ENCODE measurements at regions not wholly inside any gene's neighbourhood (a gene's known extent, or its start where the extent isn't known, plus 50 kb on each side); places are given as distances from the start of the nearest gene placed in this dataset.

DNA sequence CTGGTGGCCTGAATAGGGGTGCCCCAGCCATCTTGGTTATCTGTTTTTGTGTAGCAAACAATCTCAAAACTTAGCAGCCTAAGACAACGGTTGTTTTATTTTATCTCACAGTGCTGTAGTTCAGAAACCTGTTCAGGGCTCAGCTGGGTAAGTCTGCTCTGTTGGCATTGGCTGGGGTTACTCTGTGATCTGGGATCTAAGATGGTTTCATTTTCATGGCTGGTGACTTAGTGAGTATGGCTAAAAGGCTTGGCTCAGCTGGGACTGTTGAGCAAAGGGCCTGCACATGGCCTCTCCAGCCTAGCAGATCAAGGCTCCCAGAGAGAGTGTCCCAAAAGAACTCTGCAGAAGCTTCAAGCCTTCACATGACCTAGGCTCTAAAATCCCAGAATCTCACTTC is 60.8 kb upstream of the POU2AF1 start:
- Mint-ChIP-seq H3K4me1 (ENCODE audit: low read depth, unreplicated experiment) (peaks cover 16% of the 10 kb centered on the region), H3K4me3 (ENCODE audit: unreplicated experiment) (no peak overlapping the region), H3K9me3 (ENCODE audit: unreplicated experiment) (peaks cover 7% of the 10 kb centered on the region), H3K27ac (ENCODE audit: unreplicated experiment) (no peak overlapping the region), H3K36me3 (ENCODE audit: unreplicated experiment) (no peaks in the 10 kb centered on the region), H3K27me3 (ENCODE audit: unreplicated experiment) (peaks cover 1% of the 10 kb centered on the region)
- TF ChIP-seq, protein P1, sequence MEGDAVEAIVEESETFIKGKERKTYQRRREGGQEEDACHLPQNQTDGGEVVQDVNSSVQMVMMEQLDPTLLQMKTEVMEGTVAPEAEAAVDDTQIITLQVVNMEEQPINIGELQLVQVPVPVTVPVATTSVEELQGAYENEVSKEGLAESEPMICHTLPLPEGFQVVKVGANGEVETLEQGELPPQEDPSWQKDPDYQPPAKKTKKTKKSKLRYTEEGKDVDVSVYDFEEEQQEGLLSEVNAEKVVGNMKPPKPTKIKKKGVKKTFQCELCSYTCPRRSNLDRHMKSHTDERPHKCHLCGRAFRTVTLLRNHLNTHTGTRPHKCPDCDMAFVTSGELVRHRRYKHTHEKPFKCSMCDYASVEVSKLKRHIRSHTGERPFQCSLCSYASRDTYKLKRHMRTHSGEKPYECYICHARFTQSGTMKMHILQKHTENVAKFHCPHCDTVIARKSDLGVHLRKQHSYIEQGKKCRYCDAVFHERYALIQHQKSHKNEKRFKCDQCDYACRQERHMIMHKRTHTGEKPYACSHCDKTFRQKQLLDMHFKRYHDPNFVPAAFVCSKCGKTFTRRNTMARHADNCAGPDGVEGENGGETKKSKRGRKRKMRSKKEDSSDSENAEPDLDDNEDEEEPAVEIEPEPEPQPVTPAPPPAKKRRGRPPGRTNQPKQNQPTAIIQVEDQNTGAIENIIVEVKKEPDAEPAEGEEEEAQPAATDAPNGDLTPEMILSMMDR (IDR thresholded peaks at IDR 0.05; ENCODE audit: partially characterized antibody, unreplicated experiment) = no peak
- no peak for DNase-seq

DNA sequence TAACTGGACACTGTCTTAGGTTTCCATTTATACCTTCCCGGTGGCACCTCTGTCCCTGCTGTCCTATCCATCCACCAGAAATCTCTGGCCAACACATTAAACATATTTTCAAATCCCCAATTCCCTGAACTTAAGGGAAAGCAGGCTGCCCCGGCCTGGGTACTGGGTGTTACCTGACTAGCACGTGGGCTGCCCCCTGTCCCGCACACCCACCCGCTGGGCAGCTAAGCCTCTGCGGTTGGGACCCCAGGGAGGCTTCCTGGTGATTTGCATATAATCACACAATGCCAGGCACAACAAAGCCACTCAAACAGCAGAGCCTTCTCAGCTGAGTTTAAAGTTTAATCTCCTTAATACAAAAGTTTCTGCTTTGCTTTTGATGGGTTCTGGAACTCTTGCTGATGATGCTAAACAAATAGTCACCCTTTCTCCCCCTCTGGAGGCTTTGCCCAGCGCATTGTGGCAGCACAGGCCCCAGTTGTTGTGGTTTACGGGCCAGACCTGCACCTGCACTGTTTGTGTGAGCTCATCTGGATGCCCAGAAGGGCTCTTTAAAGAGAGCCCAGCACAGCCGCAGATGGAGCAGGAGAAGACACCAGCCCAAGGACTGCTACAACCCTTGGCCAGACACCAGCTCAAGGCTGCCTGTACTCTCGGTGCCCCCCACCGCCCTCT is 59.9 kb upstream of the POU2AF1 start:
- no peak overlapping the region for H3K27ac Mint-ChIP-seq (ENCODE audit: unreplicated experiment)
- H3K27me3 Mint-ChIP-seq (ENCODE audit: unreplicated experiment) = peaks cover 1% of the 10 kb centered on the region
- H3K36me3 Mint-ChIP-seq (ENCODE audit: unreplicated experiment) = no peaks in the 10 kb centered on the region
- DNase-seq = no peak
- peaks cover 16% of the 10 kb centered on the region for H3K4me1 Mint-ChIP-seq (ENCODE audit: low read depth, unreplicated experiment)
- TF ChIP-seq, protein P1 (IDR thresholded peaks at IDR 0.05; ENCODE audit: partially characterized antibody, unreplicated experiment) = no peak
- no peak overlapping the region for H3K4me3 Mint-ChIP-seq (ENCODE audit: unreplicated experiment)
- H3K9me3 Mint-ChIP-seq (ENCODE audit: unreplicated experiment) = peaks cover 7% of the 10 kb centered on the region

GRCh38 chr11:111438168-111438567 is 59.1 kb upstream of the POU2AF1 start:
- no peak for DNase-seq
- Mint-ChIP-seq H3K4me3 (ENCODE audit: unreplicated experiment) (no peak overlapping the region), H3K4me1 (ENCODE audit: low read depth, unreplicated experiment) (peaks cover 16% of the 10 kb centered on the region), H3K9me3 (ENCODE audit: unreplicated experiment) (peaks cover 7% of the 10 kb centered on the region), H3K27me3 (ENCODE audit: unreplicated experiment) (peaks cover 1% of the 10 kb centered on the region), H3K36me3 (ENCODE audit: unreplicated experiment) (no peaks in the 10 kb centered on the region), H3K27ac (ENCODE audit: unreplicated experiment) (no peak overlapping the region)
- TF ChIP-seq, protein P1 (IDR thresholded peaks at IDR 0.05; ENCODE audit: partially characterized antibody, unreplicated experiment) = no peak

DNA sequence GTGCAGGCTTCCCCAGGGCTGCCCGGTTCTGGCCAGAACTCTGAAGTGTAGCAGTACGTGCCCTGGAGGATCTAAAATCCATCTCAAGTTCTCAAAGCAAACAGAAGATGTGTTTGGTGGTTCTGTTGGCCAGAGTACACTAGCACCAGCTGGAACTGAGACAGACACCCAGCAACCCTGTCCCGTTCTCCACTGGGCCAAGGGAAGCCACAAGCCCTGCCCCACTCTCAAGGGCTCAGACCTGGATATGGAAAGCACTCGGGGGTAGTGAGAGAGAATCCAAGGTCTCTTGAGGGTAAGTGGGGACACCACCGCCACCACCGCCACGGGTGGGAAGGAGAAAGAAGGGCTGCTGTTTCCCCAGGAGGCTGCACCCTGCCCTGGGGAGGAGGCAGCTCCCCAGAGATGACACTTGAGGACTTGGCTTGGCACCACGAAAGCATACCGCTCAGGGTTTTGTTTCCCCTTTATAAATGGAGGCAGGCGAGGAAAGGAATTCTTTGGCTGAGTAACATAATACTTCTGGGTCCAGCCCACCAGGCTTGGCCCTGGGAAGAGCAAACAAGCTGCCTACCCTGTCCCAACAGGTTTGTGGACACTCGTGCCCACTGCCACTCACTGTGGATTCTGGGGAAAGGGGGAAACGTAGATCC is 56.1 kb upstream of the POU2AF1 start:
- DNase-seq = no peak
- TF ChIP-seq, protein P1 (IDR thresholded peaks at IDR 0.05; ENCODE audit: partially characterized antibody, unreplicated experiment) = no peak
- no peak overlapping the region for H3K4me3 Mint-ChIP-seq (ENCODE audit: unreplicated experiment)
- H3K36me3 Mint-ChIP-seq (ENCODE audit: unreplicated experiment) = no peaks in the 10 kb centered on the region
- H3K27me3 Mint-ChIP-seq (ENCODE audit: unreplicated experiment) = no peaks in the 10 kb centered on the region
- peaks cover 12% of the 10 kb centered on the region for H3K4me1 Mint-ChIP-seq (ENCODE audit: low read depth, unreplicated experiment)
- H3K27ac Mint-ChIP-seq (ENCODE audit: unreplicated experiment) = no peak overlapping the region
- peaks cover 5% of the 10 kb centered on the region for H3K9me3 Mint-ChIP-seq (ENCODE audit: unreplicated experiment)

GRCh38 chr11:111429066-111429506 is 50.0 kb upstream of the POU2AF1 start:
- H3K4me3 Mint-ChIP-seq (ENCODE audit: unreplicated experiment) = no peak overlapping the region
- peak; percentile 38 for DNase-seq

More at GRCh38 chr11:111429066-111429506, 50.0 kb upstream of the POU2AF1 start:
- Mint-ChIP-seq H3K9me3 (ENCODE audit: unreplicated experiment) (no peaks in the 10 kb centered on the region), H3K27me3 (ENCODE audit: unreplicated experiment) (no peaks in the 10 kb centered on the region), H3K27ac (ENCODE audit: unreplicated experiment) (no peak overlapping the region), H3K36me3 (ENCODE audit: unreplicated experiment) (no peaks in the 10 kb centered on the region), H3K4me1 (ENCODE audit: low read depth, unreplicated experiment) (no peaks in the 10 kb centered on the region)
- TF ChIP-seq, protein P1 (IDR thresholded peaks at IDR 0.05; ENCODE audit: partially characterized antibody, unreplicated experiment) = peak; percentile 78
